ENCODE measurements at regions not wholly inside any gene's neighbourhood (a gene's known extent, or its start where the extent isn't known, plus 50 kb on each side); places are given as distances from the start of the nearest gene placed in this dataset.

DNA sequence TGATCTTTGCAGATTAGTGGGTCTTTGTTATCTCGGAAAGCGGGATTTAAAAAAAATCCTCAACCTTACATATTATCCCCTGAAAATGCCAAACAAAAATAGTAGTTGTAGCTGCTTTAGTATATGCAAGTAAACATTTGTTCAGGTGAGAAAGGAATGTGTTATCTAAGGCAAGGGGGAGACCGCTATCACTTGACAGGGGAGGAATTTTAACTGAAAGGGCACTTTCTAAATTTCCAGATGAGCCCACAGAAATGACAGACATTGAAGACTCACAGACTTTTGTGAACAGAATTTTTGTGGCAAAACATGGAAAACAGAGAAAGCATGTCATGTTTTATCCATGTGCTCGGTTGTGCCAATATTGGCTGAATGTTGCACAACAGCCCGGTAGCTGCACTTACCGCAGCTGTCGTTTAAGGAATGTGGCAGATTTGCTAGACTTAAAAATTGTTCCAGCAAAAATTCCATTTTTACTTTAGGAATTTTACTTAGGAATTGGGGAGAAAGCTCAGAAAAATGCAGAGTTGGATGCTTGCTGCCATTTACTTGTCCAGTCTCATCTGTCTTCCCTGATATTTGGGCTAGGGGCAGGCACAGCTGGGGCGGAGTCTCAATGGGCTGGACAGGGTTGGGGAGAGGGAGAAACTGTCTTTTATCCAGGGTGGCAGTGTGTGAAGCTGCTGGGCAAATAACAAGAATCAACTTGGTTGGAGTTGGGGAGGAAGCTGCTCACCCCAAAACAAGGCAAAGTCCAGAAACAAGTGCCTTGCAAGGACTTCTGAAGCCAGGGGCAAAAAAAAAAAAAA, 94.6 kb upstream of the RPS6KA3 start:
- TF ChIP-seq ZNF140 (tag by site-specific recombination; IDR thresholded peaks at IDR 0.05) (no peak), ZNF701 (tag by site-specific recombination; IDR thresholded peaks at IDR 0.05) (no peak), KLF16 (tag by site-specific recombination; IDR thresholded peaks at IDR 0.05) (no peak), ZNF391 (tag by site-specific recombination; IDR thresholded peaks at IDR 0.05; ENCODE audit: borderline replicate concordance, low read depth) (no peak), ZNF843 (tag by site-specific recombination; IDR thresholded peaks at IDR 0.05) (no peak)
- TF ChIP-seq, protein P1, sequence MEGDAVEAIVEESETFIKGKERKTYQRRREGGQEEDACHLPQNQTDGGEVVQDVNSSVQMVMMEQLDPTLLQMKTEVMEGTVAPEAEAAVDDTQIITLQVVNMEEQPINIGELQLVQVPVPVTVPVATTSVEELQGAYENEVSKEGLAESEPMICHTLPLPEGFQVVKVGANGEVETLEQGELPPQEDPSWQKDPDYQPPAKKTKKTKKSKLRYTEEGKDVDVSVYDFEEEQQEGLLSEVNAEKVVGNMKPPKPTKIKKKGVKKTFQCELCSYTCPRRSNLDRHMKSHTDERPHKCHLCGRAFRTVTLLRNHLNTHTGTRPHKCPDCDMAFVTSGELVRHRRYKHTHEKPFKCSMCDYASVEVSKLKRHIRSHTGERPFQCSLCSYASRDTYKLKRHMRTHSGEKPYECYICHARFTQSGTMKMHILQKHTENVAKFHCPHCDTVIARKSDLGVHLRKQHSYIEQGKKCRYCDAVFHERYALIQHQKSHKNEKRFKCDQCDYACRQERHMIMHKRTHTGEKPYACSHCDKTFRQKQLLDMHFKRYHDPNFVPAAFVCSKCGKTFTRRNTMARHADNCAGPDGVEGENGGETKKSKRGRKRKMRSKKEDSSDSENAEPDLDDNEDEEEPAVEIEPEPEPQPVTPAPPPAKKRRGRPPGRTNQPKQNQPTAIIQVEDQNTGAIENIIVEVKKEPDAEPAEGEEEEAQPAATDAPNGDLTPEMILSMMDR (tag by site-specific recombination; IDR thresholded peaks at IDR 0.05) = no peak
